ENCODE measurements at regions not wholly inside any gene's neighbourhood (a gene's known extent, or its start where the extent isn't known, plus 50 kb on each side); places are given as distances from the start of the nearest gene placed in this dataset.

DNA sequence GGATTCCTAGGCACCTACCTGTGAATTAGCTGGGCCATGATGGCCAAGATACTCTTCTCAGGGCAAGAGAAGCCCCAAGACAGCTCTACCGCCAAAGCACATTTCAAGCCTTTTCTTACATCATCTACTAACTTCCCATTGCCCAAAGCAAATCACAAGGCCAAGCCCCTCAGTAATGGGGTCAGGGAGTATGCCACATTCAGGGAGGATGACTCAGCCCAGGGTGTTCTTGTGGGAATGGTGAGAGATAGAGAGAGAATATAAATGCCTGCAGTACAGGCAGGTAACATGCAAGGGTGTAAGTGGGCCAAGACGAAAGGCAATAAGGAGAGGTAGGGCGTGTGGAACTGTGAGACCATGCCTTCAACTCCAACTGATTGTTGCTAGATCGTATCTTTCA is 162.5 kb upstream of the ISX start:
- TF ChIP-seq POLR2A (IDR thresholded peaks at IDR 0.05; ENCODE audit: insufficient read depth in 1 of 2, low read depth in 2 of 2, low read length in 2 of 2), result no peak
- no peak for TF ChIP-seq NR2C2 (CRISPR knock-in tag; IDR thresholded peaks at IDR 0.05; ENCODE audit: borderline replicate concordance)
- TF ChIP-seq POLR2AphosphoS5 (IDR thresholded peaks at IDR 0.05; ENCODE audit: low read depth, low read length), result no peak
- TF ChIP-seq, protein P1, sequence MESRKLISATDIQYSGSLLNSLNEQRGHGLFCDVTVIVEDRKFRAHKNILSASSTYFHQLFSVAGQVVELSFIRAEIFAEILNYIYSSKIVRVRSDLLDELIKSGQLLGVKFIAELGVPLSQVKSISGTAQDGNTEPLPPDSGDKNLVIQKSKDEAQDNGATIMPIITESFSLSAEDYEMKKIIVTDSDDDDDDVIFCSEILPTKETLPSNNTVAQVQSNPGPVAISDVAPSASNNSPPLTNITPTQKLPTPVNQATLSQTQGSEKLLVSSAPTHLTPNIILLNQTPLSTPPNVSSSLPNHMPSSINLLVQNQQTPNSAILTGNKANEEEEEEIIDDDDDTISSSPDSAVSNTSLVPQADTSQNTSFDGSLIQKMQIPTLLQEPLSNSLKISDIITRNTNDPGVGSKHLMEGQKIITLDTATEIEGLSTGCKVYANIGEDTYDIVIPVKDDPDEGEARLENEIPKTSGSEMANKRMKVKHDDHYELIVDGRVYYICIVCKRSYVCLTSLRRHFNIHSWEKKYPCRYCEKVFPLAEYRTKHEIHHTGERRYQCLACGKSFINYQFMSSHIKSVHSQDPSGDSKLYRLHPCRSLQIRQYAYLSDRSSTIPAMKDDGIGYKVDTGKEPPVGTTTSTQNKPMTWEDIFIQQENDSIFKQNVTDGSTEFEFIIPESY (CRISPR knock-in tag; IDR thresholded peaks at IDR 0.05), result no peak
- no peak for TF ChIP-seq KAT8 (CRISPR knock-in tag; IDR thresholded peaks at IDR 0.05)
- no peak for TF ChIP-seq STAT5B (CRISPR knock-in tag; IDR thresholded peaks at IDR 0.05)
- no peak for TF ChIP-seq SNRNP70 (IDR thresholded peaks at IDR 0.05; ENCODE audit: low read depth, low read length)
- no peak for TF ChIP-seq ARNT (IDR thresholded peaks at IDR 0.05)

Data from HepG2 (cell line).